GM19452 (cell line): ENCODE measurements at regions not wholly inside any gene's neighbourhood (a gene's known extent, or its start where the extent isn't known, plus 50 kb on each side); places are given as distances from the start of the nearest gene placed in this dataset.
"Not testable (repeated sequence)": the region's sequence is repeated elsewhere in the genome, so short reads cannot be mapped to it uniquely, and the experiment has no call there.

Source experiments
- ATAC-seq: cut with Tn5 transposase; IDR thresholded peaks from one replicate; pipeline ENCODE4 v1.9.1; 2021; ENCODE audit not compliant: unreplicated experiment

DNA sequence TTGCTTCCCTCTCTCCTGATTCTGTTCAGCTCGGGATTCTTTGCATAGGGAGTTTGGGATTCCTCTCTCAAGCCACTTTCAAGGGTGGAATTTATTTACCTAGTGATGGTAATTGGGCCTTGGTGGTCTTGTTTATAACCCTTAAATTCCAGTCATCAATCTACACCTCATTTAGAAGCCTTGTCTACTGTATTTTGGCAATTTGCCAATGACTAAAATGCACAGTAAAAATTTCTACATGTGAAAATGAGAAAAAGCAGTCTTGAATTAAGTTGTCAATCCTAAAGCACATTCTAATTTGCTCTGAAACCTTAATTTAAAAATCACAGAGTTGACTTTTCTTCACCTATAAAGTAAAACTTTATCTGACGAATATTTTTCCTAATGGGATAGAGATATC, 749.2 kb upstream of the CRIM1 start:
- ATAC-seq, result no peak

DNA sequence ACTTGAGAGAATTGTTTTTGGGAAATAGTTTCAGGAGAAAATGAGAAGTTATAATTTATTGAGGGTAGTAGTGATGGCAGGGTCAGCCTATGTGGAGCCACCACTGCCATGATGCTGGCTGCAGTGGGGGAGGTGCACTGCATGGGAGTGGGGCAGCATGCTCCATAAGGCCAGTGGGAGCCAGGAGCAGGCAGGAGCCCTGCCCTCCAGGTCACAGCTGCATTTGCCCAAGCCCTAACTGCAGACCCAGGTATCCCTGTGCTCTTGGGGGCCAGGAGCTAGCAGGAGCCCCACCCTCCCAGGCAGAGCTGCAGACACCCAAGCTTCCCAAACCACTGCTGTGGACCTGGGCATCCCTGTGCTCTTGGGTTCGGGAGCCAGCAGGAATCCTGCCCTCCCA, 757.3 kb upstream of the CRIM1 start:
- no peak for ATAC-seq

DNA sequence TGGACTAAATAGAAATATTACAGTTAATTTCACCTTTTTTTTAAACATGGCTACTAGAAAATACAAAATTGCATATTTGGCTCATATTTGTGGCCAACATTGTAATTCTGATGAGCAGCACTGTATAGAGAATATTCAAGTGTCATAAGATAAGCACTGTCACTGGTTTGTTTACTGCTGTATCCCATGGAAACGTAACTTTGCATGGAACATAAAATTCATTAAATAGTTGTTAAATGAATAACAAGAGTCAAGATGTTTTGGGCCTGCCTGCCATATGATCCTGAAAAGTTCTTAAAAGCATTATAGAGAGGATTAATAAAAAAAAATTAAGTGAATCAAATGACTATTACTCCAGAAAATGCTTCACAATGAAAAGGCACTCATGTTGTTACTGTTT, 763.7 kb upstream of the CRIM1 start:
- no peak for ATAC-seq

DNA sequence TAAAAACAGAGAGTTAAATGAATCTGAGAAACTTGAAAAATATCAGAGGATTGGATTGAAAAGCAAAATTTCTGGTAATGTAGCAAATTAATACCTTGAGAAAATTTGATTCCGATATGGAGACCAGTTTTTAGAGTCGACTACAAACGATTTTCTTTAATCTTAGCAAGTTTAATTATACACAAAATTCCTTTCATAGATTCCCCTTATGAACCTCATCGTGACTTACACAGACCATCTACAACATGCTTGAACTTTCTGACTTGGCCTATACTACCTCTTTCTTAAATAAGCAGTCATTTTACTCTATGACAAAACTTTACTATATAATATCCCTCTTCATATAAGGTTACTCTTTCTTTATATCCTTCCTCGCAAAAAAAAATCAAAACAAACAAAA, 769.6 kb upstream of the CRIM1 start:
- ATAC-seq, result no peak

DNA sequence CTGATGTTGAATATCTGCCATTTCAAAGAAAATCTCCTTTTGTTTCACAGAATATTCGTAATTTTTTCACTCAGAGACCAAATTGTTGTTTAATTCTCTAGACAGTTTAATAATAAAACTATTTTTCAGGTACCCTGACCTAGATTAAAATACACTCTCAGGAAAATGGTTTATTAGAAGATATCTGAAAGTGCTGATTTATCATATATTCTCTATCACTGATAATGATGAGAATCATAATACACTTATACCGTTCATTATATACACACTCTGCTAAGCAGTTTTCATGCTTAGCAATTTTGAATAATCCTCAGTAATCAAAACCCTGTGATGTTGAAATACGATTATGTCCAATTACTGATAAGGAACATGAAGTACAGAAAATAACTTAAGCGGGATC, 772.9 kb upstream of the CRIM1 start:
- no peak for ATAC-seq

DNA sequence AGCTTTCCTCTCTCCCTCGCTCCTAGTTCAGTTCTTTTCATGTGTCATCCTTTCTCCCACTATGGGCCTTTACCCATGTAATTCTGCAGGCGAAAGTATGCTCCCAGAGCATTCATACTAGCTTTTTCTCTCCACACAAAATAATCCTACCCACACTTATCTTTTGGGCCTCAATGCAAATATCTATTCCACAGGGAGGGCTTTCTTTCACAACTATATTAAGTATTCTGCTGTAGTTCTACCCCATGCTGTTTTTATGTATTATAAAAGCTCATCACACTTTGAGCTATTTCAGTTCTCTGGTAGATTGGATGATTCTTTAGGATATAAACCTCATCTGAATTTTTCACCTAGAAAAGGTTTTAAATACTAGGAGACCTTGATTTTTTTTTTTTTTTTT, 774.6 kb upstream of the CRIM1 start:
- ATAC-seq, result no peak

DNA sequence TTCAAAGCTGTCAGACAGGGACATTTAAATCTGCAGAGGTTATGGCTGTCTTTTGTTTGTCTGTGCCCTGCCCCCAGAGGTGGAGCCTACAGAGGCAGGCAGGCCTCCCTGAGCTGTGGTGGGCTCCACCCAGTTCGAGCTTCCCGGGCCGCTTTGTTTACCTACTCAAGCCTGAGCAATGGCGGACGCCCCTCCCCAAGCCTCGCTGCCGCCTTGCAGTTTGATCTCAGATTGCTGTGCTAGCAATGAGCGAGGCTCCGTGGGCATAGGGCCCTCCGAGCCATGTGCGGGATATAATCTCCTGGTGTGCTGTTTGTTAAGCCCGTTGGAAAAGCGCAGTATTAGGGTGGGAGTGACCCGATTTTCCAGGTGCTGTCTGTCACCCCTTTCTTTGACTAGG, 787.0 kb upstream of the CRIM1 start:
- not testable (repeated sequence) for ATAC-seq

DNA sequence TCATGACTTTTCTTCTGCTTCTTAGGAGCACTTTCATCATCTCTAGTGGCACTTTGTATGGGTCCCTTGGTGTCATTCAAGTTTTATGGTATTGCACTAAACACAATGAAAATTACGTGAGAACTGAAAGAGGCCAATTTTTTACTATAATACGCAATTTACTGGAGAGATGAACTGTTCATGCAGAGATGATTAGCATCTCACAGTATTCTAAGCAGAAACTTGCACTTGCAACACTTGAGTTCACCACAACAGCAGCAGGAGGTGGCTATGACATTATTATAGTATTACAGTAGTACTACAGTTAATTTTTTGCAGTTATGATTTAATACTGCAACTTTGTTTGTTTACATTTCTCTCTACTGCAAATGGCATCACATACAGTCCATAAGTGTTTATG, 793.1 kb upstream of the CRIM1 start:
- no peak for ATAC-seq

DNA sequence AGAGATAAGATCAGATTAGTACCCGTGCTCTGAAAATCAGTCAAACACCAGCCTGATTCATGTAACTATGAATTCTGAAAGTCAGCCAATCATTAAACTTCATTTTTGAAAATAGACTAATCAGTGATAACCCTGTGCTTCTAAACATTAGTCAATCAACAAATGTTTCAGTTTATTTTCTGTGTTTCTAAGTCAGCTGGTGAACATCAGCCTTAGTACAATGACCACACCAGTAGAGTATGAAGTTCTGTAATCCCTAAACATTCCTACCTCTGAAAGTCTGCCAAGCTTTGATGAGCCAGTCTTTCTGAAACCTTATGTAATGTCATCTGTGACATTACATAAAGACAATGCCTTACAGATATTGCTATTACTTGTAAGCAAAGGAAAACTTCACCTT, 807.4 kb upstream of the CRIM1 start:
- no peak for ATAC-seq

DNA sequence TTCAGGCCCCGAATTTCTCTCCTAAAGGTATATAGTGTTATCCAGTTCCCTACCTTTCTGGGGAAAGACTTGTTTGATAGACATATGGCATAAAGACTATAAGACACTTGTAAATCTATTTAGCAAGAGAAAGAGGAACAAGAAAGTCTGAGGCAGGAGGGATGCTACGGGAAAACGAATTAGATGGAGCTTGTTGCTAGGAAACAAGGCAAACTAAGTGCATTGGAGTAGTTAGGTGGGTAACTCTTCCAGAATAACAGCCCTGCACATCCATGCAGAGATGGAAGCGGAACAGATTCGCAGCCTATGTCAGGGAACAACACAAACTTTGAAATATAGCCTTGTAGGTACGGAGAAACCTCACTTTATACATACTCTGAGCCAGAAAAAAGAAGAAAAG, 810.3 kb upstream of the CRIM1 start:
- ATAC-seq, result no peak

DNA sequence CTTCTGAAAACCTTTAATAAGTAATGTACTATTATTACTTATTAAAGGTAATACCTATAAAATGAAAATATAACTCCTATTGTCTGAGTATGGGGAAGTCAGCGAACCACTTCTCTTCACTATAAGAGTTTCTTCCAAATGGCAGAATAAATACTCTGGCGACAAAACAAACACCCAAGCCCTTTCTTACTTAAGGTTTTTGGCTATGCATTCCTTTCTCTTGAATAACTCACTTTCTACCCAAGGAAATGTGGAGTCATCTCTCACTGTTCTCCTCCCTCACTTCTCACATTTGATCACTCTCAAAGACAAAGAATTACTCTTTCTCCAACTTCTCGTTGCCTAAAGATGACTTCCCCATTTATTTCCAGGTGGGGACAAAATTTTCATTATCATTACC, 816.8 kb upstream of the CRIM1 start:
- no peak for ATAC-seq

DNA sequence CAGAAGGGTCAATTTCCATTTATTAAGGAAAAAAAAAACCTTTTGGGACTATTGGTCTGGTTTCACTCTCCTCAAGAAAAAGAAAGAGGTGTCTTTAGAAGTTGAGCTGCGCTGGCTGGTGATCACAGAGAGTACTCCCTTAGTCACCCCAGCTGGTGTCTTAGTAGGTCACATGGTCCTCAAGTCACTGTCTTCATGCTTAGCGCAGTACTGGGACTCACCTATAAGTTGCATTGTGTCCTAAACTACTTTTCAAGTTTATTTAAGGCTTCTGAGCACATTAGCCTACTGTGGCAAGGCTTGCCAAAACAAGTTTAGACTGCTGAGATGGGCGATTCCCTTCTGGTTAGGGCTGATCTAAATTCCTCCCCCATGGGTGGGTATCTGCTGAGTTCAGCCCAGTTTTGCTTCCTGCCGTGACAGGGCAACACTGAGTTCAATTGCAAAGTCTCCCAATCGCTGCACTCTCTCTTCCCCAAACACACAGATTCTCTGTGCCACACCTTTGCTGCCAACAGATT, 824.9 kb upstream of the CRIM1 start:
- ATAC-seq, result no peak

DNA sequence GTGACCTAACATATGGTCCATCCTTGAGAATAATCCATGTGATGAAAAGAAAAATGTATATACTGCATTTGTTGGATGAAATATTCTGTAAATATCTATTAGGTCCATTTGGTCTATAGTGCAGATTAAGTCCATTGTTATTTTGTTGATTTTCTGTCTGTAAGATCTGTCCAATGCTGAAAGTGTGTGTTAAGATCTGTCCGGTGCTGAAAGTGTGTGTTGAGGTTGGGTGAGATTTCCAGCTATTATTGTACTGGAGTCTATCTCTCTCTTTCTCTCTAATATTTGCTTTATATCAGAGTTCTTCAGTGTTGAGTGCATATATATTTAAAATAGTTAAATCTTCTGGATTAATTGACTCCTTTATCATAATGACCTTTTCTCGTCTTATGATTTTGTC, 828.8 kb upstream of the CRIM1 start:
- ATAC-seq, result no peak

DNA sequence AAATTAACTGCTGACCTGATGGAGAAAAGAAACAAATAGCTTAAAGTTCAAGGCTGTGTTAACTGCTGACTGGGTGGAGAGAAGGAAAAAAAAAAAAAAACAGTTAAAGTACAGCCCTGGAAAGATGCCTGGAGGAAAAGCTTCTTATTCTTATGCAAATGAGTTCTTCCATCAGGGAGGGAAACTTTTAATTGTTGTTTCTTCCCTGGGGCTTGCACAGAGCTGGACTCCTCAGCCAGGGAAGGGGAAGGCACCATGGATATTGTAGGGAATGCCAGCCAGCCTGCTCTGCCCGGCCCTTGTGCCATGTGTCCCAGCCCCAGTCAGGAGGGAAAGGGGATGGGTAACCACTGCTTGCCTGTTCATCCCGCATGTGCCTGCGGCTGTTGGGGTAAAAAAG, 833.1 kb upstream of the CRIM1 start:
- ATAC-seq, result no peak

DNA sequence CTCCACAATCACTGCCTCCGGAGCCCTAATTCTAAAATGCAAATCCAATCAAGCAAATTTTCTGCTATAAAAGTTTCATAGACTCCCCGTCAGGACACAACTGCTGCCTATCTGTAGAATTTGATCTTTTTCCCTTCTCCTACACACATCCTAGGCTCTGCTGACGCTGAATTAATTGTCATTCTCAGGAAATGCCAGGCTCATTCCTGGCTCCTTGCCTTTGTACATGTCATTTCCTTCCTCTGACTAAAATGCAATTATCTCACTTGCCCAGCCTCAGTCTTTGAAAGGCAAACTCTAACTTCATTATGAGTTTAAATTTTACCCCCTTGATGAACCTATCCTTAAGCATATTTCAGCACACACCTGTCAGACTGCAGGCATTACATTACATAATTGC, 844.9 kb upstream of the CRIM1 start:
- no peak for ATAC-seq

DNA sequence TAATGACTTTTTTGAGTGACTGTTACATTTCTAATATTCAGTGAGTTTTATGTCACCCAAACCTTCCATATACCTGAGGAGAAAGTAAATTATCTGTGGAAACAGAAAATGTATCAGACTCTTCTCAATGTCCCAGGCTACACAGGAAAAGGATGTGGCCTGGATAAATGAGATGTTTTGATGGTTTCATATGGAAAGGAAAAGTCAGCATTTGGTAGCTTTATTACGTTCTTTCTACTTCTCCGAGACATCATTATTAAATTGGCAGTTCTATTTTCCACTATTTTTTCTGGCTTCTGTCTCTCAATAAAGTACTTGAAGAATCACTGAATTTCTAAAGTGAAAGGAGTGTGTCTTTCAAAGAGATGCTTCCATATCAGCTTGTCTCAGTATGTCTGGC, 847.0 kb upstream of the CRIM1 start:
- no peak for ATAC-seq

DNA sequence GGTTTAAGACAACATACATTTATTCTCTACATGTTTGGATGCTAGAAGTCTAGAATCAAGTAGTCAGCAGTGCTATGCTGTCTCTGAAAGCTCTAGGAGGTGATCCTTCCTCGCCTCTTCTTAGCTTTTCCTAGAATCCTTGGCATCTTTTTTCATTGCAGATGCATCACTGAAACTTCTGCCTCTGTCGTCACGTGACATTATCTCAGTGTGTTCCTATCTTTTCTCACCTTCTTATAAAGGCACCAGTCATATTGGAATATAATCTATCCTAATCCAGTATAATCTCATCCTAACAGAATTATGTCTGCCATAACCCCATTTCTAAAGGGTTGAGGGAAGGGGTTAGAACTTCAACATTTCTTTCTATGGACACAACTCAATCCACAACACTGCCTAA, 851.2 kb upstream of the CRIM1 start:
- ATAC-seq, result no peak

DNA sequence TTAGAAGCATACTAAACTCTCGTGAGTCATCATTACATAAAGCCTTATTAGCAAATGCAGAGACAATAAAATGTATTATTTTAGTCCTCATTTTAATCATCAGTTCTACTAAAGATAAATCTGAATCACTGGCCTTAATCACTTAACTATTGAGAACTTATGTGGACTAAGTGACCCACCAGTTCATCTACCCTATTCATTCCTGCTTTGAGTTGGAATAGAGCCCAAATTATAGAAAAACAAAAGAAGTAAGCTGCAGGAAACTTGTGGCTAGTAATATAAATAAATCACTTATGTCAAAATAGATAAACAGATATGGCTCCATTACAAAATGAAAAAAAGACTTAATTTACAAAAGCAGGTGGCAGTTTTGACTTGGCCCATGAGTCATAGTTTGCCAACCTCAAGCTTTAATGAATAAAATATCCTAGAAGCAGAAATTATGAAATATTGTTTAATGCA, 851.8 kb upstream of the CRIM1 start:
- ATAC-seq, result no peak

DNA sequence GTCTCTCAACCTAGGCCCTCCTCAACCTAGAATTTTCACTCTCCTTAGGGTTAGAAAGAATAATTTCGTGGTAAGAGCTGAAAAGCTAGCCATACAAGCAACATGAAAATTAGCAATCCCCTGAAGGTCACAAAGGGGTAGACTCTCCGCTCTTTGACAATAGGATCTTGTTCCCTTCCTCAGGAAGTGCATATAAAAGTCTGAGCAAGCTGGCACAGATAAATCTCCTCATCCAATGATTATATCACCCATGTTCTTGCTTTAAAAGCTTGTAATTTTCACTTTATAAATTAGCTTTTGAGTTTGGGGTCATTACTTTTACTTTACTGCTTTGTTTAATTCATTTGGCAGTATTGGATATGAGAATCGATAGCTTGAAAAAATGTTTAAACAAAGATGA, 852.3 kb upstream of the CRIM1 start:
- ATAC-seq, result no peak

DNA sequence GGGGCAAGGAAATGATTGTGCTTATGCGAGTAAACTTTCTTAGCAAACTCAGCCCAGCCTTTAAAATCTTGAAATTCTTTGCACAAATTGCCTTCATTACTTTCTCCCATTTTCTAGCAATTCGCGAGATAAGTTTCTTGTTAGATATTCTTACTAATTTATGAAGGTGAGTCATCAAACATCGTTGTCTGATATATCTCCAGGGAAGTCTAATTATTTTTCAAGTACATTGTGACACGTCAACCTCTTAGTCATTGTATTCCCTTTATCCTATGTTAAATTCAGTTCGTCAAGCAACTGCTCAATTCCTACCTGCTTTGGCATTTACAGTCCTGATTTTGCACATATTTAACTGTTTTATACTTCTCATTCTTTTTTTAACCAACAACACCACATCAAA, 854.5 kb upstream of the CRIM1 start:
- no peak for ATAC-seq

DNA sequence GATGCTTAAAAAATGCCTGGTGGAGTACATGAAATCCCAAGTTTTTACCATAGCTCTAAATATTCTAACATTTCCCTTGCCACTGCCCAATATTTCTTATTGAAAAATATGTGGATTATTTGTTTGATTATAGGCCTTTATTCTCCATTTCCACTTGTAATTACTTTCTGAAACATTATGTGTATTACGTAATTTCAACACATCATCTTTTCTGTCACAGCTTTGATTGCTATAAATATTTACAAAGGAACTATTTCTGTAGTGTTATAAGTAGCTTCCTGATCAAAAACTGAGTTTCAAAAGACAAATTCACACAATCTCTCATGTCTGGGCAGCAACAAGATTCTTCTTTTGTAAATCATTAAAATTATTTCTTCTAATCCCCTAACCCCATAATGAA, 859.6 kb upstream of the CRIM1 start:
- ATAC-seq, result no peak

DNA sequence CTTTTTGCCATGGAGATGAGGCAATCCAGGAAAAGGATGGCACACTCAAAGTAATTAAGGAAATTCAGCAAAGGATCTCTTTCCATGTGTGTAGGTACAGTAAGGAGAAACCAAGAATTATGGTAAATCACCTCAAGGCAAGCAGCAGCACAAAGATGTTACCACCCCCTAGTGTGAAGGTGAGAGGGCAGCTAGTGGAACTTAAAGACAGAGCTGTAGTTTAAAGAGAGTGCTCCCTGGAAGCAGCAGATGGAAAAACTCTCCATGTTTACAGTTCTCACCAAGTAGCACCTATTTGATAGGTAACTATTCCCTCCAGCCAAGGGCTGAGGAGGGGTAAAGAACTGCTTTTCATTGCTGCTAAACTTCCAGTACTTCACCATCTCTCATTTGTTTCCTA, 860.4 kb upstream of the CRIM1 start:
- no peak for ATAC-seq

DNA sequence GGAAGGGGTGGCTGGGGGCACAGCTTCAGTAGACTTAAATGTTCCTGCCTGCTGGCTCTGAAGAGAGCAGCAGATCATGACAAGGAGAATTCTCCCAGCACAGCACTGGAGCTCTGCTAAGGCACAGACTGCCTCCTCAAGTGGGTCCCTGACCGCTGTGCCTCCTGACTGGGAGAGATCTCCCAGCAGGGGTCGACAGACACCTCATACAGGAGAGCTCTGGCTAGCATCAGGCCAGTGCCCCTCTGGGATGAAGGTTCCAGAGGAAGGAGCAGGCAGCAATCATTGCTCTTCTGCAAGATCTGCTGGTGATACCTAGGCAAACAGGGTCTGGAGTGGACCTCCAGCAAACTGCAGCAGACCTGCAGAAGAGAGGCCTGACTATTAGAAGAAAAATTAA, 877.5 kb upstream of the CRIM1 start:
- not testable (repeated sequence) for ATAC-seq

DNA sequence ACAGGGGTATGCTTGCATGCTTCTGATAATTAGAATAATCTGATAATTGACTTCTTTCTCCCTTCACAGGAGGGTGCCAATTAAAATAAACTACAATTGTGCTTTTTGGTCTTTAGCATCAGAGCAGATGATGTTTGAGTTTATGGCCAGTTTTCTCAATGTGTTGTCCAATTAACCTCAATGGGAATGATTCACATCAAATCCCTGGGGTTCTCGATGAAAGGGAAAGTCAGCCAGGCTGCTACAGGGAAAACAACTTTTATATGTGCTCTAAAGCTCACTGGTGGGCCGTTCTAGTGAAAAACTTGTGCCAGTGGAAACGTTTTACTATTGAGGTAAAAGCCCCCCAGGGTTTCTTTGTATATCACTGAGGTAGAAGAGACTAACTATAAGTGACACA, 887.3 kb upstream of the CRIM1 start:
- no peak for ATAC-seq
